Transverse colon (tissue), 4 donors: ENCODE measurements at regions not wholly inside any gene's neighbourhood (a gene's known extent, or its start where the extent isn't known, plus 50 kb on each side); places are given as distances from the start of the nearest gene placed in this dataset.

Experiments used
- CTCF ChIP-seq, 5 experiments: fragments of 200-600 bp in 3 of 5; fragments of 450-650 bp in 2 of 5; sonication (generic) in 3 of 5; IDR thresholded peaks; 1 replicate in 2 of 5; 2 replicates in 3 of 5; pipeline ENCODE4 v1.5.1; 2016 to 2017; ENCODE audit warnings: antibody characterized with exemption in 5 of 5, inconsistent platforms in 3 of 5, mild to moderate bottlenecking in 2 of 5, moderate library complexity in 1 of 5
- EP300 ChIP-seq: sonication (generic); formaldehyde crosslinking; IDR thresholded peaks from one replicate; pipeline ENCODE4 v1.6.1; 2017; ENCODE audit warnings: antibody characterized with exemption, low read depth
- POLR2A ChIP-seq: fragments of 450-650 bp; IDR thresholded peaks from one replicate; pipeline ENCODE4 v1.6.1; 2016; ENCODE audit warnings: antibody characterized with exemption, mild to moderate bottlenecking, moderate library complexity
- POLR2AphosphoS5 ChIP-seq, 3 donors: sonication (generic); formaldehyde crosslinking; IDR thresholded peaks; one replicate each; pipeline ENCODE4 v1.6.1; 2016; ENCODE audit warnings: antibody characterized with exemption in 3 of 3

GRCh38 chr6:85125526-85125925 is 324.4 kb upstream of the NT5E start:
- TF ChIP-seq CTCF (IDR thresholded peaks at IDR 0.05) = no peak
- no peak for TF ChIP-seq POLR2A
- TF ChIP-seq EP300 = no peak
- no peak for TF ChIP-seq POLR2AphosphoS5 (IDR thresholded peaks at IDR 0.05)
